Pancreas (tissue), 10 donors: ENCODE measurements at regions not wholly inside any gene's neighbourhood (a gene's known extent, or its start where the extent isn't known, plus 50 kb on each side); places are given as distances from the start of the nearest gene placed in this dataset.

ENCODE experiments used
- ATAC-seq, 4 donors: fragments of 200-7000 bp; cut with Tn5 transposase; one replicate each; pipeline versions ENCODE4 v1.8.0 to v1.9.1; 2020; ENCODE audit warnings: mild to moderate bottlenecking in 4 of 4, moderate library complexity in 4 of 4
- DNase-seq, 6 donors: peaks; one replicate each; pipeline ENCODE4 v3.0.0-alpha.2; 2020
- FAIRE-seq: peaks from 2 replicates; lab custom pipeline; 2012; peaks lifted over from hg19 to GRCh38; lab: Jason Lieb, UNC
- H3K27ac ChIP-seq, 4 donors: fragments of 200-600 bp; sonication (generic); 1 replicate in 3 of 4; 2 replicates in 1 of 4; pipeline versions ENCODE4 v1.5.0 to v1.8.0; 2020
- H3K27me3 ChIP-seq, 4 donors: fragments of 200-600 bp; one replicate each; pipeline ENCODE4 v1.8.0; 2021
- H3K36me3 ChIP-seq, 3 donors: fragments of 200-600 bp; sonication (generic) in 1 of 3; one replicate each; pipeline versions ENCODE4 v1.5.0 to v1.8.0; 2020 to 2021
- H3K4me1 ChIP-seq, 3 donors: fragments of 200-600 bp; one replicate each; pipeline ENCODE4 v1.8.0; 2021
- H3K4me3 ChIP-seq, 4 donors: fragments of 200-600 bp; sonication (generic) in 2 of 4; one replicate each; pipeline versions ENCODE4 v1.5.0 to v1.8.0; 2020 to 2021
- H3K9me3 ChIP-seq, 4 donors: fragments of 200-600 bp; one replicate each; pipeline ENCODE4 v1.8.0; 2021
- CTCF ChIP-seq, 4 donors: fragments of 200-600 bp; sonication (generic) in 3 of 4; IDR thresholded peaks; one replicate each; pipeline versions ENCODE4 v1.5.0 to v1.8.0; 2021; ENCODE audit warnings: antibody characterized with exemption in 4 of 4
- WGBS, 2 donors: extraction: QIAGEN DNeasy Blood & Tissue Kit; methylation state at CpG; one replicate each; pipeline ENCODE4 v1.1.7; 2013; 5-methylcytosine and 5-hydroxymethylcytosine counted together
- intact Hi-C, 3 donors: fragments of 100-400 bp; cut with DNase I; formaldehyde crosslinking; loops; one replicate each; pipeline versions ENCODE4 v1.11.1 to v1.14.2; 2022
- donor health status: healthy with polysubstance abuse.
- donor health status: DM: no; HTN: no; CAD: no; lungs with moderate emphysema.
- donor health status: DM: no; HTN: no; CAD: no.
- donor health status: control.
- donor health status: control.
- donor health status: Bipolar disorder and iron deficiency.
- donor health status: DM: yes; HTN: yes; CAD: no.
- donor health status: DM: no; HTN: no; CAD: no.
- donor health status: DM: no; HTN: no; CAD: no.
- donor health status: DM: yes; HTN: yes; CAD: no.

DNA sequence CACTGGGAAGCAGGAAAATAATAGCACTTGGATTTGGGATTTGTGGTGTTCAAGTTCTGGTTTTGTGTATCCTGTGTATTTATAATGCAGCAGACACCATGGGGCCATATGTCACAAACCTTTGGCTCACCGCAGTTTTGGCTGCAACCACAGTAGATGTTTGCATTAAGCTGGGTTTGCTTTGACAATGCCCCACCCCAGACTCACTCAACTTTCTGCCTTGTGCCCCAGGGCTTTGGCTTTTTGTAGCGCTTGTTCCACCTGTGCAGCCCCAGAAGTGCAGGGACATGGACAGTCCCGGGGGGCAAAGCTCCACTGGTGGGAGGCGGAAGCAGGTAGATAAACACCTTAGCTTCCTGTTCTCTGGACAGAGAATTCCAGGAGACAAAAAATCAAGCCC, 446.9 kb downstream of the MED13L start:
- intact Hi-C loops = no loop called here
- DNase-seq (no peak), ATAC-seq (no peak), FAIRE-seq (no peak)
- Histone ChIP-seq H3K4me1 (no peaks in the 10 kb centered on the region), H3K36me3 (no peaks in the 10 kb centered on the region), H3K27ac (no peak overlapping the region), H3K27me3 (no peaks in the 10 kb centered on the region), H3K9me3 (no peaks in the 10 kb centered on the region), H3K4me3 (no peak overlapping the region)
- 68% methylated on average over 4 of the region's 4 CpGs for WGBS, 2 donors
- no peak for TF ChIP-seq CTCF (IDR thresholded peaks at IDR 0.05)

GRCh38 chr12:115830070-115830469, 447.4 kb downstream of the MED13L start:
- Histone ChIP-seq H3K36me3 (no peaks in the 10 kb centered on the region), H3K27ac (no peak overlapping the region), H3K27me3 (no peaks in the 10 kb centered on the region), H3K4me3 (no peak overlapping the region), H3K4me1 (no peaks in the 10 kb centered on the region), H3K9me3 (no peaks in the 10 kb centered on the region)
- ATAC-seq (no peak), FAIRE-seq (no peak), DNase-seq (no peak)
- no peak for TF ChIP-seq CTCF (IDR thresholded peaks at IDR 0.05)
- 47 to 54% methylated on average over 3 of the region's 3 CpGs for WGBS, 2 donors
- intact Hi-C loops = no loop called here

DNA sequence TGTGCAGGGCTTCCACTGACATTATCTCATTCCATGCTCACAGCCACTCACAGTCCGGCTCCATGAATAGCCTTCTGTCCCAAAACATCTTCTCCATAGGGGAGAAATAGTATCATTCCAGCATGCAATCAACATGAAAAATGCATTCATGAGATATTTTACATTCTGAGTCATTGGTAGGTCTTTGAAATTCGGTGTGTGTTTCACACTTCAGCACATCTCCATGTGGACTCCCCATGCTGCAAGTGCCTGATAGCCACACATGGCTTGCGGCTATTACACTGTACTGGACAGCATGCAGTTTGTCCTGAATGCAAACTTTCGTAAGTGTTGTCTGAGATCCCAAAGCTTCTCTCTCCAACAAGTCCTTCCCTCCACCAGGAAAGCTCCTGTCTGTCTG, 449.3 kb downstream of the MED13L start:
- Histone ChIP-seq H3K27me3 (no peaks in the 10 kb centered on the region), H3K36me3 (no peaks in the 10 kb centered on the region), H3K9me3 (no peaks in the 10 kb centered on the region), H3K4me3 (no peak overlapping the region), H3K27ac (no peak overlapping the region), H3K4me1 (no peaks in the 10 kb centered on the region)
- intact Hi-C loops = no loop called here
- 57 to 67% methylated on average over 4 of the region's 4 CpGs for WGBS, 2 donors
- DNase-seq (no peak), ATAC-seq (no peak), FAIRE-seq (no peak)
- no peak for TF ChIP-seq CTCF (IDR thresholded peaks at IDR 0.05)

DNA sequence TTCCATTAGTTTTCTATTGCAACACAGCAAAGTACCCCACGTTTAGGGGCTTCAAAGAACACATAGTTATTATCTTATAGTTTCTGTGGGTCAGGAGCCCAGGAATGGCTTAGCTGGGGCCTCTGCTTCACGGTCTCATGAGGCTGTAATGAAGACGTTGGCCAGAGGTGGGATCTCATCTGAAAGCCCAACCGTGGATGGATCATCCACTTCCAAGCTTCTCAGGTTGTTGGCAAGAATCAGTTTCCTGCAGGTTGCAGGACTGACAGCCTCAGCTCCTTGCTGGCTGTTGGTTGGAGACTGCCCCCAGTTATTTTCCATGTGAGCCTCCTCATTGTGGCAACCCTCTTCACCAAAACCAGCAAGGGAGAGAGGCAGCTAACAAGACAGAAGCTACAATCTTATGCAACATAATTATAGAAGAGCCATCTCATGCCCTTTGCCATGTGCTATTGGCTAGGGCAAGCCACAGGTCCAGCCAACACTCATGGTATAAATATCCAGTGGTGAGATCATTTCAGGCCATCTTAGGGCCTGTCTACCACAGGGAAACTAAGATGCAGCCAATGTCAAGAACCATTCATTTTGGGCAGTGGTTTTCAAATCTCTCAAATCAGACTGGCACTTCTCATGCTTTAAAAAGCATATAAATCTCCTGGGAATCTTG, 452.4 kb downstream of the MED13L start:
- no peak for TF ChIP-seq CTCF (IDR thresholded peaks at IDR 0.05)
- intact Hi-C loops = no loop called here
- no peak overlapping the region for H3K4me3 ChIP-seq
- ATAC-seq = no peak
- no peaks in the 10 kb centered on the region for H3K36me3 ChIP-seq
- no peak for FAIRE-seq
- H3K27ac ChIP-seq = no peak overlapping the region
- DNase-seq = no peak
- H3K4me1 ChIP-seq = no peaks in the 10 kb centered on the region
- no peaks in the 10 kb centered on the region for H3K9me3 ChIP-seq
- H3K27me3 ChIP-seq = no peaks in the 10 kb centered on the region
- 66 to 70% methylated on average over 4 of the region's 4 CpGs for WGBS, 2 donors

- WGBS, 2 donors = 21 to 29% methylated on average over 5 of the region's 5 CpGs
- no peaks in the 10 kb centered on the region for H3K36me3 ChIP-seq
- H3K9me3 ChIP-seq = no peaks in the 10 kb centered on the region
- intact Hi-C loops = no loop called here
- DNase-seq (peak in 1 of 6 donors; percentile 12), FAIRE-seq (no peak), ATAC-seq (peak in 1 of 4 donors; percentile 37)
- H3K4me3 ChIP-seq = no peak overlapping the region
- no peak overlapping the region for H3K27ac ChIP-seq
- no peaks in the 10 kb centered on the region for H3K27me3 ChIP-seq
- TF ChIP-seq CTCF (IDR thresholded peaks at IDR 0.05) = no peak
- no peaks in the 10 kb centered on the region for H3K4me1 ChIP-seq
These were observed 453.9 kb downstream of the MED13L start for GRCh38 chr12:115823635-115824034.
